ENCODE measurements at regions not wholly inside any gene's neighbourhood (a gene's known extent, or its start where the extent isn't known, plus 50 kb on each side); places are given as distances from the start of the nearest gene placed in this dataset.
A peak's percentile ranks its signal among the peaks of the same experiment; 100 is the strongest.

DNA sequence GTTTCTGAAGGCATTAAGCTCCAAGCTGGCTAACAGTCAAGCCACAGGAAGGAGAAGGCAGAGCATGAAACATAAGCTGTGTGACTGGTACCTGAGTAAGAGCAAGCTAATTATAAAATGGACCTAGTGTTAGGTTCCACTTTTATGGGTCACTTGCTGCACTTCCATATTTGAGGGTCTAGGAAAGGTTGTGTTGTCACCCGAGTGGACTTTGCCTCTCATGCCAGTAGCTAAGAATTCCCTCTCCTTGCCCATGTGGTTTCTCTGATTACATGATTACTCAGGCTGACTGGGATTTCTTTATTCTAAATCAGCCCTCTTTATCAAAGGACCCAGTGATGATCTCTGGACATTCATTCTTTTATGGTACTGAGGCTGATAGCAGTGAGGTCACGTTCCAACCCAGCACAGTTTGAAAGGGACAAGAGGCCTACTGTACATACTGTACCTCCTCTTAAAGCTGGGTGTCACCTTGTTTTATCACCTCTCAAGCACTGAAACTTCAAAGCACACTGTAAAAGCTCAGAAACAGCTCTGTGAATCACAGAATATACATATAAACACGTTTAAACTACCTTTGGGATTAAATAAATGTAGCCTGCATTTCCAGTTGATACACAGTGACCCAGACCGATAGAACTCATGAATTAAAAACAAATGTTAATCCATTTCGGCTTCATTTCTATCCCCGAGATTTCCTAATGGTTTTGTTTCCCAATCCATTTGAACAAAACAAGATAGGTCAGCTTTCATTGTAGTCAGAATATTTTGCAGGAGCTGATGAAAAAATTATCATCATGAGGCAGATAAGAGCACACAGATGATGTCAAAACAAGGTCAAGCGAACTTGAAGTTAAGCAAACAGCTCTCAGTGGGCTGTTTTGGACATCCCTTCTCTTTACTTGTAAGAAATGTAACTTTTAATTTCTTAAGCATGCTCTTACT is 96.5 kb downstream of the ALDH8A1 start:
- Histone ChIP-seq H3K9me3 (ENCODE audit: control insufficient read depth, low read length) (no peaks in the 10 kb centered on the region), H3K79me2 (no peaks in the 10 kb centered on the region), H3K27ac (peak overlapping the region; percentile 86), H3K36me3 (ENCODE audit: control insufficient read depth, insufficient read depth, low read length) (no peaks in the 10 kb centered on the region), H3K9ac (no peak overlapping the region), H3K27me3 (ENCODE audit: control insufficient read depth, insufficient read depth, low read length) (no peaks in the 10 kb centered on the region), H3K4me2 (ENCODE audit: low read length) (peak overlapping the region; percentile 0), H3K4me1 (peaks cover 22% of the 10 kb centered on the region), H3K4me3 (ENCODE audit: low read depth, low read length) (no peak overlapping the region), H2AFZ (peak overlapping the region; percentile 50)
- TF ChIP-seq, protein P1, sequence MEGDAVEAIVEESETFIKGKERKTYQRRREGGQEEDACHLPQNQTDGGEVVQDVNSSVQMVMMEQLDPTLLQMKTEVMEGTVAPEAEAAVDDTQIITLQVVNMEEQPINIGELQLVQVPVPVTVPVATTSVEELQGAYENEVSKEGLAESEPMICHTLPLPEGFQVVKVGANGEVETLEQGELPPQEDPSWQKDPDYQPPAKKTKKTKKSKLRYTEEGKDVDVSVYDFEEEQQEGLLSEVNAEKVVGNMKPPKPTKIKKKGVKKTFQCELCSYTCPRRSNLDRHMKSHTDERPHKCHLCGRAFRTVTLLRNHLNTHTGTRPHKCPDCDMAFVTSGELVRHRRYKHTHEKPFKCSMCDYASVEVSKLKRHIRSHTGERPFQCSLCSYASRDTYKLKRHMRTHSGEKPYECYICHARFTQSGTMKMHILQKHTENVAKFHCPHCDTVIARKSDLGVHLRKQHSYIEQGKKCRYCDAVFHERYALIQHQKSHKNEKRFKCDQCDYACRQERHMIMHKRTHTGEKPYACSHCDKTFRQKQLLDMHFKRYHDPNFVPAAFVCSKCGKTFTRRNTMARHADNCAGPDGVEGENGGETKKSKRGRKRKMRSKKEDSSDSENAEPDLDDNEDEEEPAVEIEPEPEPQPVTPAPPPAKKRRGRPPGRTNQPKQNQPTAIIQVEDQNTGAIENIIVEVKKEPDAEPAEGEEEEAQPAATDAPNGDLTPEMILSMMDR (IDR thresholded peaks at IDR 0.05): no peak

DNA sequence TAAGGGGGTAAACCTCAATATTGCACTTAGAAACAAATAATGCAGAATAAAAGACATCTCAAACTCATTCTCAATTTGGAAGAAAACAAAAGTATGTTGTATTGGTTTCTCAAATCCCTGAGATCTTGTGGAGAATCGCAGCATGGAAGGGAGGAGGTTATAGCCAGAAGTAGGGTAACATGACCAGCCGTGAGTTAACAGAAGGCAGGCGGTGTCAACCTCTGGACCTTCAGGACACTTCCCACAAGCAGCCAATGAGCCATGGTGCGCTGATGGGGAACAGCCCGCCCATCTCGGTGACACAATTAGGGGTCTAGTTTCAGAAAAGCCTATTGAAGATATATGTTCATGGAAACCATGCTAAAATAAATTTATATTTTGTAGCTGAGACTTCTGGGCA is 98.4 kb downstream of the ALDH8A1 start:
- Histone ChIP-seq H3K79me2 (no peaks in the 10 kb centered on the region), H3K4me1 (peaks cover 29% of the 10 kb centered on the region), H3K9me3 (ENCODE audit: control insufficient read depth, low read length) (no peaks in the 10 kb centered on the region), H3K4me3 (ENCODE audit: low read depth, low read length) (no peak overlapping the region), H3K27ac (no peak overlapping the region), H3K9ac (no peak overlapping the region), H3K4me2 (ENCODE audit: low read length) (no peak overlapping the region), H3K27me3 (ENCODE audit: control insufficient read depth, insufficient read depth, low read length) (no peaks in the 10 kb centered on the region), H3K36me3 (ENCODE audit: control insufficient read depth, insufficient read depth, low read length) (no peaks in the 10 kb centered on the region), H2AFZ (no peak overlapping the region)
- TF ChIP-seq, protein P1 (IDR thresholded peaks at IDR 0.05): no peak

DNA sequence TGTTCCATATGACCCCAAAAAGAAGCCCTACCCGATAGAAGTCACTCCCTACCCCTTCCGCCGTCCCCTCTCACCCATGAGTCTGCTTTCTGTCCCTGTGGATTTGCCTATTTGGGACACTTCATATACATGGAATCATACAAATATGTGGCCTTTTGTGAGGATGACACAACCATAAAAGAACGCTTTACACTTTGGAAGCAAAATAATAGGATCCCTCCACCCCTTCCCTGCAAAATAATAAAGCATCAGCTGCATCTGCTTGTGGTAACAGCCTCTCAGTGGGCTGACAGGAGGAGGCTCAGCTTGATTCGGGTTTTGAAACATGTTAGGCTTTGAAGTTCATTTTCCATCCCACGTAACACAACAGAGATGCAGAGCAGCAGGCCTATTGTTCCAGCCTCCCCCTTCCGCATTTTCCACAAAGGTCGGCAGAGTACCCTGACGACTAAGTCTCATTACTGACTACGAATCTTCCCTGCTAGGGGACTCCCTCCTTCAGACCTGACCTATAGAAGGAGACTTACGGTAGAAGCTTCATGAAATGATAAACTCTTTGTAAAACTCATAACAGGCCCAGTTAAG is 99.1 kb downstream of the ALDH8A1 start:
- Histone ChIP-seq H3K36me3 (ENCODE audit: control insufficient read depth, insufficient read depth, low read length) (no peaks in the 10 kb centered on the region), H3K9ac (no peak overlapping the region), H3K4me2 (ENCODE audit: low read length) (no peak overlapping the region), H3K4me1 (peaks cover 29% of the 10 kb centered on the region), H3K27ac (no peak overlapping the region), H2AFZ (no peak overlapping the region), H3K9me3 (ENCODE audit: control insufficient read depth, low read length) (no peaks in the 10 kb centered on the region), H3K79me2 (no peaks in the 10 kb centered on the region), H3K4me3 (ENCODE audit: low read depth, low read length) (no peak overlapping the region), H3K27me3 (ENCODE audit: control insufficient read depth, insufficient read depth, low read length) (no peaks in the 10 kb centered on the region)
- TF ChIP-seq, protein P1 (IDR thresholded peaks at IDR 0.05): no peak

DNA sequence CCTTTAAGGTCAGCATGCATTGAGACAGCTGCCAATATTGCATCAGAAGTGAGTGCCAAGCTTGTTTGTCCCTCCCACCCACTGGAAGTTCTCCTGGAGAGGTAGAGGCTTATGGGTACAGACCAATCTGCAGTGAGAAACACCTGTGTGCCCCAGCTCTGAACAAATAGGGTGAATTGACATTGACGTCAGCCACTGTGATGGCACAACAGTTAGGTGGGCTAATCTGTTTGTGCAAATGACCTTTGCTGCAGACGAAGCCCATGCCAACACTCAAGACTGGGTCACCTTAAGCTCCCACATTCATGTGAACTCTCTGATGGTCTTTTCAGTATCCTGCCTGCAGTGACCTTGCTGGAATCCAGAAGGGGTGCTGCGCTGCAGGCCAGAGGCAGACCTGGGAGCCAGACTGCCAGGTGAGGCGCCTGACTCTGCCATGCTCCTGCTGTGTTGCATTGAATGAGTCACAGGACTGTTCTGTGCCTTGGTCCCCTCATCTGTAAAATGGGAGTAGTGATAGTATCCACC is 99.9 kb downstream of the ALDH8A1 start:
- no peaks in the 10 kb centered on the region for H3K79me2 ChIP-seq
- H3K9ac ChIP-seq: no peak overlapping the region
- no peaks in the 10 kb centered on the region for H3K36me3 ChIP-seq (ENCODE audit: control insufficient read depth, insufficient read depth, low read length)
- no peaks in the 10 kb centered on the region for H3K27me3 ChIP-seq (ENCODE audit: control insufficient read depth, insufficient read depth, low read length)
- no peaks in the 10 kb centered on the region for H3K9me3 ChIP-seq (ENCODE audit: control insufficient read depth, low read length)
- H2AFZ ChIP-seq: no peak overlapping the region
- no peak overlapping the region for H3K4me2 ChIP-seq (ENCODE audit: low read length)
- H3K27ac ChIP-seq: no peak overlapping the region
- H3K4me3 ChIP-seq (ENCODE audit: low read depth, low read length): no peak overlapping the region
- TF ChIP-seq, protein P1 (IDR thresholded peaks at IDR 0.05): no peak
- peaks cover 26% of the 10 kb centered on the region for H3K4me1 ChIP-seq
